Right ventricle myocardium inferior (tissue), 1 donor: ENCODE measurements at regions not wholly inside any gene's neighbourhood (a gene's known extent, or its start where the extent isn't known, plus 50 kb on each side); places are given as distances from the start of the nearest gene placed in this dataset.
A peak's percentile ranks its signal among the peaks of the same experiment; 100 is the strongest.

Experiments used
- ATAC-seq: fragments of 200-7000 bp; cut with Tn5 transposase; one replicate; pipeline ENCODE4 v1.9.1; 2020; ENCODE audit warnings: mild to moderate bottlenecking, moderate library complexity
- DNase-seq: peaks from one replicate; pipeline ENCODE4 v3.0.0; 2021; ENCODE audit errors: missing footprints
- intact Hi-C: fragments of 100-400 bp; cut with DNase I; formaldehyde crosslinking; loops from one replicate; pipeline ENCODE4 v1.11.0; 2022
- donor health status: DM: no; HTN: yes; CAD: no; lungs with severe emphysema.

GRCh38 chr13:31949486-31949885 is 82.1 kb upstream of the FRY start:
- ATAC-seq (no peak), DNase-seq (no peak)
- intact Hi-C loops: no loop called here

- ATAC-seq (no peak), DNase-seq (no peak)
- intact Hi-C loops: no loop called here
Measured at GRCh38 chr13:31950111-31950815, 81.3 kb upstream of the FRY start.

GRCh38 chr13:31951215-31951678 is 80.3 kb upstream of the FRY start:
- peak; percentile 86 for ATAC-seq

GRCh38 chr13:31952641-31953380 is 78.8 kb upstream of the FRY start:
- ATAC-seq (no peak), DNase-seq (no peak)
- intact Hi-C loops: no loop called here

More at GRCh38 chr13:31951215-31951678, 80.3 kb upstream of the FRY start:
- peak; percentile 90 for DNase-seq
- intact Hi-C loops: no loop called here

GRCh38 chr13:31955101-31955500 is 76.5 kb upstream of the FRY start:
- intact Hi-C loops: no loop called here
- DNase-seq (no peak), ATAC-seq (no peak)

- DNase-seq (no peak), ATAC-seq (no peak)
- intact Hi-C loops: no loop called here
Measured at GRCh38 chr13:31955741-31956140, 75.8 kb upstream of the FRY start.

GRCh38 chr13:31956980-31957644 is 74.5 kb upstream of the FRY start:
- ATAC-seq: no peak
- intact Hi-C loops: no loop called here
- DNase-seq: no peak

GRCh38 chr13:31957772-31958171 is 73.8 kb upstream of the FRY start:
- no peak for ATAC-seq
- no peak for DNase-seq
- intact Hi-C loops: no loop called here

- DNase-seq: no peak
- ATAC-seq: no peak
- intact Hi-C loops: no loop called here
Measured at GRCh38 chr13:31962731-31963370, 68.7 kb upstream of the FRY start.

GRCh38 chr13:31963631-31964030 is 67.9 kb upstream of the FRY start:
- ATAC-seq: no peak
- intact Hi-C loops: no loop called here
- DNase-seq: no peak

GRCh38 chr13:31964168-31964567 is 67.4 kb upstream of the FRY start:
- ATAC-seq (no peak), DNase-seq (no peak)
- intact Hi-C loops: no loop called here

- ATAC-seq: no peak
- DNase-seq: no peak
- intact Hi-C loops: no loop called here
Measured at GRCh38 chr13:31965361-31966066, 66.1 kb upstream of the FRY start.

- intact Hi-C loops: no loop called here
- no peak for ATAC-seq
- no peak for DNase-seq
Measured at GRCh38 chr13:31967155-31967554, 64.4 kb upstream of the FRY start.

- DNase-seq (no peak), ATAC-seq (no peak)
- intact Hi-C loops: no loop called here
Measured at GRCh38 chr13:31968473-31968872, 63.1 kb upstream of the FRY start.

- ATAC-seq: no peak
- intact Hi-C loops: loop anchor here (5.0 kb wide), 1 partner anchor 58 kb away; no protein-coding TSS in a partner anchor
- DNase-seq: no peak
Measured at GRCh38 chr13:31970231-31970930, 61.2 kb upstream of the FRY start.

- DNase-seq (no peak), ATAC-seq (peak; percentile 60)
- intact Hi-C loops: loop anchor here (5.0 kb wide), 1 partner anchor 60 kb away; no protein-coding TSS in a partner anchor
Measured at GRCh38 chr13:31972453-31972852, 59.1 kb upstream of the FRY start.

- DNase-seq: no peak
Measured at GRCh38 chr13:31978021-31978420, 53.6 kb upstream of the FRY start.

GRCh38 chr13:31980830-31981229 is 50.7 kb upstream of the FRY start:
- DNase-seq (no peak), ATAC-seq (no peak)
- intact Hi-C loops: no loop called here

More at GRCh38 chr13:31978021-31978420, 53.6 kb upstream of the FRY start:
- ATAC-seq: no peak
- intact Hi-C loops: no loop called here
